CD4-positive, alpha-beta T cell (primary cell): ENCODE measurements at regions not wholly inside any gene's neighbourhood (a gene's known extent, or its start where the extent isn't known, plus 50 kb on each side); places are given as distances from the start of the nearest gene placed in this dataset.

Source experiments
- ATAC-seq: fragments of 200-7000 bp; cut with Tn5 transposase; one replicate; pipeline ENCODE4 v1.10.0; 2022; ENCODE audit warnings: mild to moderate bottlenecking; ENCODE audit not compliant: poor library complexity
- CTCF ChIA-PET: fragments of 350-600 bp; sonication (Branson Sonifier 250); formaldehyde crosslinking; loops from one replicate; lab custom pipeline; 2021; ENCODE audit warnings: antibody characterized with exemption, inconsistent platforms; lab: Charles Lee
- POLR2A ChIA-PET: fragments of 350-600 bp; sonication (Branson Sonifier 250); formaldehyde crosslinking; loops from one replicate; lab custom pipeline; 2021; ENCODE audit warnings: antibody characterized with exemption, inconsistent platforms; lab: Charles Lee
- DNase-seq, 14 experiments: peaks; one replicate each; pipeline ENCODE4 v3.0.0-alpha.2; 2013 to 2020; ENCODE audit warnings: mixed read lengths in 2 of 14
- H3K27ac ChIP-seq, 2 donors: one replicate each; pipeline versions ENCODE4 v1.5.1 to v1.7.0; 2013; ENCODE audit warnings: low read length in 2 of 2, low read depth in 1 of 2, mild to moderate bottlenecking in 1 of 2
- H3K27me3 ChIP-seq, 2 experiments: 1 replicate in 1 of 2; 2 replicates in 1 of 2; pipeline versions ENCODE4 v1.6.1 to v1.7.0; 2013; ENCODE audit warnings: low read length in 2 of 2, control low read depth in 1 of 2, mild to moderate bottlenecking in 1 of 2, moderate library complexity in 1 of 2; ENCODE audit not compliant: insufficient read depth in 2 of 2, control insufficient read depth in 1 of 2
- H3K36me3 ChIP-seq: one replicate; pipeline ENCODE4 v1.6.1; 2013; ENCODE audit warnings: low read length, control low read depth; ENCODE audit not compliant: insufficient read depth
- H3K4me1 ChIP-seq: one replicate; pipeline ENCODE4 v1.6.1; 2013; ENCODE audit warnings: low read length, control low read depth; ENCODE audit not compliant: insufficient read depth
- H3K4me3 ChIP-seq: one replicate; pipeline ENCODE4 v1.5.1; 2013; ENCODE audit warnings: mild to moderate bottlenecking, low read length, moderate library complexity
- H3K9me3 ChIP-seq, 2 experiments: 1 replicate in 1 of 2; 2 replicates in 1 of 2; pipeline versions ENCODE4 v1.6.1 to v1.7.0; 2013; ENCODE audit warnings: low read length in 2 of 2, mild to moderate bottlenecking in 2 of 2, control low read depth in 1 of 2, moderate library complexity in 1 of 2; ENCODE audit not compliant: control insufficient read depth in 1 of 2, insufficient read depth in 1 of 2
- H3K27ac Mint-ChIP-seq: one replicate; pipeline ENCODE4 v1.8.0; 2020; ENCODE audit warnings: mixed read lengths
- H3K27me3 Mint-ChIP-seq: one replicate; pipeline ENCODE4 v1.8.0; 2021; ENCODE audit warnings: mixed read lengths
- H3K36me3 Mint-ChIP-seq: one replicate; pipeline ENCODE4 v1.8.0; 2021; ENCODE audit warnings: low read depth, mixed read lengths
- H3K4me1 Mint-ChIP-seq: one replicate; pipeline ENCODE4 v1.8.0; 2021; ENCODE audit warnings: low read depth, mixed read lengths
- H3K4me3 Mint-ChIP-seq: one replicate; pipeline ENCODE4 v1.8.0; 2020; ENCODE audit warnings: mild to moderate bottlenecking, mixed read lengths
- H3K9me3 Mint-ChIP-seq: one replicate; pipeline ENCODE4 v1.8.0; 2020; ENCODE audit warnings: mixed read lengths
- CTCF ChIP-seq: fragments of 200-600 bp; IDR thresholded peaks from one replicate; pipeline ENCODE4 v1.8.0; 2022; ENCODE audit warnings: antibody characterized with exemption, mild to moderate bottlenecking
- intact Hi-C, 2 experiments: fragments of 100-400 bp; cut with DNase I in 1 of 2; cut with micrococcal nuclease in 1 of 2; formaldehyde crosslinking; loops; one replicate each; pipeline versions ENCODE4 v1.15.1 to v1.9.0; 2023 to 2025; cut with DNase I, micrococcal nuclease

- intact Hi-C loops = no loop called here
- no peaks in the 10 kb centered on the region for H3K27me3 ChIP-seq
- H3K9me3 Mint-ChIP-seq = peaks cover 14% of the 10 kb centered on the region
- H3K36me3 Mint-ChIP-seq = no peaks in the 10 kb centered on the region
- H3K9me3 ChIP-seq = peaks cover 0 to 28% of the 10 kb centered on the region in 2 experiments
- DNase-seq = no peak
- no peaks in the 10 kb centered on the region for H3K27me3 Mint-ChIP-seq
- no peaks in the 10 kb centered on the region for H3K36me3 ChIP-seq
- no peak overlapping the region for H3K4me3 ChIP-seq
- no peak overlapping the region for H3K27ac ChIP-seq
- TF ChIP-seq CTCF = no peak
- ChIA-PET CTCF (no interaction called here), POLR2A (no interaction called here)
- ATAC-seq = no peak
- no peaks in the 10 kb centered on the region for H3K4me1 Mint-ChIP-seq
- H3K4me3 Mint-ChIP-seq = no peak overlapping the region
- H3K4me1 ChIP-seq = no peaks in the 10 kb centered on the region
- H3K27ac Mint-ChIP-seq = no peak overlapping the region
These were observed 202.1 kb downstream of the IRX2 start for GRCh38 chr5:2549354-2549753.

GRCh38 chr5:2546938-2547337 is 204.5 kb downstream of the IRX2 start:
- Mint-ChIP-seq H3K27me3 (no peaks in the 10 kb centered on the region), H3K4me3 (no peak overlapping the region), H3K27ac (no peak overlapping the region), H3K9me3 (peaks cover 5% of the 10 kb centered on the region), H3K36me3 (no peaks in the 10 kb centered on the region), H3K4me1 (no peaks in the 10 kb centered on the region)
- no peak for DNase-seq
- Histone ChIP-seq H3K4me3 (no peak overlapping the region), H3K27ac (no peak overlapping the region), H3K4me1 (no peaks in the 10 kb centered on the region), H3K9me3 (peaks cover 0 to 39% of the 10 kb centered on the region in 2 experiments), H3K27me3 (no peaks in the 10 kb centered on the region), H3K36me3 (no peaks in the 10 kb centered on the region)
- intact Hi-C loops = no loop called here
- POLR2A ChIA-PET = no interaction called here
- CTCF ChIA-PET = no interaction called here
- no peak for TF ChIP-seq CTCF
- no peak for ATAC-seq

GRCh38 chr5:2544003-2544402 is 207.5 kb downstream of the IRX2 start:
- Mint-ChIP-seq H3K4me1 (no peaks in the 10 kb centered on the region), H3K4me3 (no peak overlapping the region), H3K9me3 (peaks cover 11% of the 10 kb centered on the region), H3K36me3 (no peaks in the 10 kb centered on the region), H3K27me3 (no peaks in the 10 kb centered on the region), H3K27ac (no peak overlapping the region)
- ChIA-PET CTCF (no interaction called here), POLR2A (no interaction called here)
- DNase-seq = no peak
- Histone ChIP-seq H3K27me3 (no peaks in the 10 kb centered on the region), H3K4me3 (no peak overlapping the region), H3K27ac (no peak overlapping the region), H3K4me1 (no peaks in the 10 kb centered on the region), H3K36me3 (no peaks in the 10 kb centered on the region), H3K9me3 (peaks cover 0 to 39% of the 10 kb centered on the region in 2 experiments)
- no peak for TF ChIP-seq CTCF
- intact Hi-C loops = no loop called here
- ATAC-seq = no peak
